MM.1S (cell line): ENCODE measurements at regions not wholly inside any gene's neighbourhood (a gene's known extent, or its start where the extent isn't known, plus 50 kb on each side); places are given as distances from the start of the nearest gene placed in this dataset.
"Not testable (repeated sequence)": the region's sequence is repeated elsewhere in the genome, so short reads cannot be mapped to it uniquely, and the experiment has no call there.

Experiments
- DNase-seq: peaks from one replicate; pipeline ENCODE4 v3.0.0-alpha.2; 2015
- H2AFZ ChIP-seq: fragments of 300-600 bp; sonication (generic); 2 replicates; pipeline ENCODE4 v1.6.0; 2016; ENCODE audit warnings: antibody characterized with exemption, low read length
- H3F3A ChIP-seq: fragments of 300-600 bp; sonication (generic); 2 replicates; pipeline ENCODE4 v1.6.1; 2016; ENCODE audit warnings: mild to moderate bottlenecking, antibody characterized with exemption, low read length, moderate library complexity, mixed read lengths; ENCODE audit not compliant: insufficient read depth
- H3K27ac ChIP-seq: fragments of 300-600 bp; sonication (generic); 2 replicates; pipeline ENCODE4 v1.5.1; 2016; ENCODE audit warnings: mild to moderate bottlenecking, low read length
- H3K27me3 ChIP-seq: fragments of 300-600 bp; sonication (generic); replicated peaks from 2 replicates; pipeline ENCODE4 v1.6.0; 2016; ENCODE audit warnings: low read length; ENCODE audit not compliant: insufficient read depth
- H3K36me3 ChIP-seq: fragments of 300-600 bp; sonication (generic); replicated peaks from 2 replicates; pipeline ENCODE4 v1.6.1; 2016; ENCODE audit warnings: mild to moderate bottlenecking, low read length, mixed read lengths; ENCODE audit not compliant: insufficient read depth
- H3K4me1 ChIP-seq: fragments of 300-600 bp; sonication (generic); 2 replicates; pipeline ENCODE4 v1.6.1; 2016; ENCODE audit warnings: low read length, mixed read lengths
- H3K4me2 ChIP-seq: fragments of 300-600 bp; sonication (generic); 2 replicates; pipeline ENCODE4 v1.6.0; 2016; ENCODE audit warnings: low read depth, low read length
- H3K4me3 ChIP-seq: fragments of 300-600 bp; sonication (generic); 2 replicates; pipeline ENCODE4 v1.5.1; 2016; ENCODE audit warnings: low read length, mixed read lengths
- H3K79me2 ChIP-seq: fragments of 300-600 bp; sonication (generic); 2 replicates; pipeline ENCODE4 v1.6.1; 2016; ENCODE audit warnings: mixed run types, low read length, mixed read lengths
- H3K9ac ChIP-seq: fragments of 300-600 bp; sonication (generic); 2 replicates; pipeline ENCODE4 v1.6.1; 2016; ENCODE audit warnings: low read length, mixed read lengths
- H3K9me2 ChIP-seq: fragments of 300-600 bp; sonication (generic); replicated peaks from 2 replicates; pipeline ENCODE4 v1.6.1; 2016; ENCODE audit warnings: mild to moderate bottlenecking, low read length, mixed read lengths; ENCODE audit not compliant: insufficient read depth
- H3K9me3 ChIP-seq: fragments of 300-600 bp; sonication (generic); replicated peaks from 2 replicates; pipeline ENCODE4 v1.6.1; 2016; ENCODE audit warnings: mild to moderate bottlenecking, low read length, mixed read lengths; ENCODE audit not compliant: insufficient read depth
- H4K20me1 ChIP-seq: fragments of 300-600 bp; sonication (generic); 2 replicates; pipeline ENCODE4 v1.6.1; 2016; ENCODE audit warnings: mild to moderate bottlenecking, low read length, moderate library complexity, mixed read lengths; ENCODE audit not compliant: insufficient read depth
- CTCF ChIP-seq: fragments of 300-600 bp; sonication (generic); IDR thresholded peaks from 2 replicates; pipeline ENCODE4 v1.5.1; 2016; ENCODE audit warnings: antibody characterized with exemption, low read length, mixed read lengths
- EZH2 ChIP-seq: fragments of 300-600 bp; sonication (generic); optimal IDR thresholded peaks from 2 replicates; pipeline ENCODE3; 2017; ENCODE audit warnings: low read depth, mild to moderate bottlenecking, antibody characterized with exemption, low read length, mixed read lengths
- EZH2phosphoT487 ChIP-seq: fragments of 300-600 bp; sonication (generic); IDR thresholded peaks from 2 replicates; pipeline ENCODE4 v1.6.1; 2018; ENCODE audit warnings: antibody characterized with exemption, low read length

GRCh38 chr16:54879681-54880080 lies 51.0 kb upstream of the IRX5 start:
- Histone ChIP-seq H3K27ac (no peak overlapping the region), H3K27me3 (no peaks in the 10 kb centered on the region)

GRCh38 chr16:54878301-54878700 lies 52.4 kb upstream of the IRX5 start:
- no peak overlapping the region for H3K9ac ChIP-seq
- no peaks in the 10 kb centered on the region for H4K20me1 ChIP-seq
- H3K4me1 ChIP-seq: no peaks in the 10 kb centered on the region
- DNase-seq: no peak
- no peak overlapping the region for H2AFZ ChIP-seq
- TF ChIP-seq EZH2phosphoT487 (no peak), CTCF (no peak), EZH2 (no peak)
- no peak overlapping the region for H3K4me2 ChIP-seq
- H3K27ac ChIP-seq: no peak overlapping the region
- H3K4me3 ChIP-seq: no peak overlapping the region
- H3K27me3 ChIP-seq: no peaks in the 10 kb centered on the region
- H3K9me2 ChIP-seq: no peaks in the 10 kb centered on the region
- H3K36me3 ChIP-seq: no peaks in the 10 kb centered on the region
- no peaks in the 10 kb centered on the region for H3K79me2 ChIP-seq
- no peaks in the 10 kb centered on the region for H3K9me3 ChIP-seq
- no peaks in the 10 kb centered on the region for H3F3A ChIP-seq

More at GRCh38 chr16:54879681-54880080, 51.0 kb upstream of the IRX5 start:
- Histone ChIP-seq H2AFZ (no peak overlapping the region), H3K4me2 (no peak overlapping the region), H3K9me2 (no peaks in the 10 kb centered on the region), H3K36me3 (no peaks in the 10 kb centered on the region), H3K79me2 (no peaks in the 10 kb centered on the region), H3F3A (no peaks in the 10 kb centered on the region), H3K9me3 (no peaks in the 10 kb centered on the region), H3K4me3 (no peak overlapping the region), H4K20me1 (no peaks in the 10 kb centered on the region), H3K4me1 (no peaks in the 10 kb centered on the region), H3K9ac (no peak overlapping the region)
- DNase-seq: no peak
- TF ChIP-seq EZH2phosphoT487: no peak
- no peak for TF ChIP-seq EZH2
- no peak for TF ChIP-seq CTCF

GRCh38 chr16:54875443-54875842 lies 55.2 kb upstream of the IRX5 start:
- TF ChIP-seq EZH2phosphoT487: no peak
- TF ChIP-seq CTCF: no peak
- no peak for TF ChIP-seq EZH2
- H3K27ac ChIP-seq: no peak overlapping the region
- H3K4me2 ChIP-seq: no peak overlapping the region
- no peaks in the 10 kb centered on the region for H3K27me3 ChIP-seq
- H3K9me2 ChIP-seq: no peaks in the 10 kb centered on the region
- H3K36me3 ChIP-seq: no peaks in the 10 kb centered on the region
- no peak overlapping the region for H3K4me3 ChIP-seq
- H3K9me3 ChIP-seq: no peaks in the 10 kb centered on the region
- no peak overlapping the region for H3K9ac ChIP-seq
- no peaks in the 10 kb centered on the region for H3K79me2 ChIP-seq
- H2AFZ ChIP-seq: no peak overlapping the region
- DNase-seq: no peak
- H4K20me1 ChIP-seq: no peaks in the 10 kb centered on the region
- H3F3A ChIP-seq: no peaks in the 10 kb centered on the region
- no peaks in the 10 kb centered on the region for H3K4me1 ChIP-seq

- not testable (repeated sequence) for H3K9me3 ChIP-seq, H3K36me3 ChIP-seq, H3K4me2 ChIP-seq, H3K27me3 ChIP-seq, H3K9me2 ChIP-seq, H2AFZ ChIP-seq, DNase-seq, H3K79me2 ChIP-seq, H3K9ac ChIP-seq, H3F3A ChIP-seq, H3K4me3 ChIP-seq, H4K20me1 ChIP-seq, H3K4me1 ChIP-seq, H3K27ac ChIP-seq
Measured at GRCh38 chr16:54873716-54874373, 56.8 kb upstream of the IRX5 start.
